ENCODE measurements at regions not wholly inside any gene's neighbourhood (a gene's known extent, or its start where the extent isn't known, plus 50 kb on each side); places are given as distances from the start of the nearest gene placed in this dataset.

- H3K27me3 ChIP-seq (ENCODE audit: insufficient read depth, low read depth) = no peaks in the 10 kb centered on the region
- BruUV-seq (replicated peaks) = no TSS peak
- intact Hi-C loops (cut with micrococcal nuclease; ENCODE audit: unreplicated experiment) = no loop called here
- H3K9me2 ChIP-seq (ENCODE audit: insufficient read depth) = no peaks in the 10 kb centered on the region
- no peaks in the 10 kb centered on the region for H3K79me2 ChIP-seq (ENCODE audit: low read depth)
- no peak for DNase-seq
- H3K27ac ChIP-seq = no peak overlapping the region
- H3F3A ChIP-seq (ENCODE audit: insufficient read depth, low read depth) = no peaks in the 10 kb centered on the region
- H3K4me2 ChIP-seq = no peak overlapping the region
- no peaks in the 10 kb centered on the region for H3K36me3 ChIP-seq (ENCODE audit: low read depth)
- H2AFZ ChIP-seq = no peak overlapping the region
- no peaks in the 10 kb centered on the region for H3K9me3 ChIP-seq (ENCODE audit: insufficient read depth, low read depth)
- H4K20me1 ChIP-seq (ENCODE audit: insufficient read depth) = no peaks in the 10 kb centered on the region
- H3K4me1 ChIP-seq (replicated peaks; ENCODE audit: insufficient read depth) = no peaks in the 10 kb centered on the region
- POLR2A ChIA-PET (ENCODE audit: unreplicated experiment) = no interaction called here
- CTCF ChIA-PET = no interaction called here
- TF ChIP-seq CTCF (conservative IDR thresholded peaks at IDR 0.05) = no peak
- TF ChIP-seq EZH2 (IDR thresholded peaks at IDR 0.05; ENCODE audit: low read depth) = no peak
- no peak overlapping the region for H3K4me3 ChIP-seq
These were observed 414.9 kb upstream of the ACO1 start for GRCh38 chr9:31969552-31969951.

GRCh38 chr9:31983895-31984294 lies 400.5 kb upstream of the ACO1 start:
- no peak for DNase-seq
- no peaks in the 10 kb centered on the region for H4K20me1 ChIP-seq (ENCODE audit: insufficient read depth)
- no peak overlapping the region for H3K4me3 ChIP-seq
- H3K4me2 ChIP-seq = no peak overlapping the region
- H2AFZ ChIP-seq = no peak overlapping the region
- H3K27me3 ChIP-seq (ENCODE audit: insufficient read depth, low read depth) = no peaks in the 10 kb centered on the region
- ChIA-PET POLR2A (ENCODE audit: unreplicated experiment) (no interaction called here), CTCF (no interaction called here)
- no peaks in the 10 kb centered on the region for H3K4me1 ChIP-seq (replicated peaks; ENCODE audit: insufficient read depth)
- H3K79me2 ChIP-seq (ENCODE audit: low read depth) = no peaks in the 10 kb centered on the region
- intact Hi-C loops (cut with micrococcal nuclease; ENCODE audit: unreplicated experiment) = no loop called here
- no peak overlapping the region for H3K27ac ChIP-seq
- no peaks in the 10 kb centered on the region for H3K36me3 ChIP-seq (ENCODE audit: low read depth)
- no TSS peak for BruUV-seq (replicated peaks)
- TF ChIP-seq CTCF (conservative IDR thresholded peaks at IDR 0.05) = no peak
- no peak for TF ChIP-seq EZH2 (IDR thresholded peaks at IDR 0.05; ENCODE audit: low read depth)
- no peaks in the 10 kb centered on the region for H3K9me3 ChIP-seq (ENCODE audit: insufficient read depth, low read depth)
- H3F3A ChIP-seq (ENCODE audit: insufficient read depth, low read depth) = no peaks in the 10 kb centered on the region
- H3K9me2 ChIP-seq (ENCODE audit: insufficient read depth) = no peaks in the 10 kb centered on the region

- no peaks in the 10 kb centered on the region for H3K36me3 ChIP-seq (ENCODE audit: low read depth)
- H2AFZ ChIP-seq = no peak overlapping the region
- BruUV-seq (replicated peaks) = no TSS peak
- no peak for DNase-seq
- H3K27me3 ChIP-seq (ENCODE audit: insufficient read depth, low read depth) = no peaks in the 10 kb centered on the region
- H3K4me3 ChIP-seq = no peak overlapping the region
- ChIA-PET POLR2A (ENCODE audit: unreplicated experiment) (no interaction called here), CTCF (no interaction called here)
- no peaks in the 10 kb centered on the region for H3F3A ChIP-seq (ENCODE audit: insufficient read depth, low read depth)
- H3K9me2 ChIP-seq (ENCODE audit: insufficient read depth) = no peaks in the 10 kb centered on the region
- no peaks in the 10 kb centered on the region for H3K9me3 ChIP-seq (ENCODE audit: insufficient read depth, low read depth)
- H4K20me1 ChIP-seq (ENCODE audit: insufficient read depth) = no peaks in the 10 kb centered on the region
- H3K4me2 ChIP-seq = no peak overlapping the region
- H3K27ac ChIP-seq = no peak overlapping the region
- TF ChIP-seq EZH2 (IDR thresholded peaks at IDR 0.05; ENCODE audit: low read depth) (no peak), CTCF (conservative IDR thresholded peaks at IDR 0.05) (no peak)
- H3K4me1 ChIP-seq (replicated peaks; ENCODE audit: insufficient read depth) = no peaks in the 10 kb centered on the region
- intact Hi-C loops (cut with micrococcal nuclease; ENCODE audit: unreplicated experiment) = no loop called here
- no peaks in the 10 kb centered on the region for H3K79me2 ChIP-seq (ENCODE audit: low read depth)
These were observed 388.1 kb upstream of the ACO1 start for GRCh38 chr9:31996331-31996730.

Data from PC-9 (cell line).